Neural cell (in vitro differentiated cells): ENCODE measurements at regions not wholly inside any gene's neighbourhood (a gene's known extent, or its start where the extent isn't known, plus 50 kb on each side); places are given as distances from the start of the nearest gene placed in this dataset.

Source experiments
- CTCF ChIP-seq: fragments of 450-650 bp; IDR thresholded peaks from 2 replicates; pipeline ENCODE4 v1.5.1; 2014; ENCODE audit warnings: antibody characterized with exemption, mild to moderate bottlenecking, moderate library complexity; ENCODE audit not compliant: poor library complexity, severe bottlenecking
- EP300 ChIP-seq: fragments of 450-650 bp; conservative IDR thresholded peaks from 2 replicates; pipeline ENCODE4 v1.6.1; 2014; ENCODE audit warnings: antibody characterized with exemption, mild to moderate bottlenecking, moderate library complexity; ENCODE audit not compliant: poor library complexity, severe bottlenecking
- EZH2 ChIP-seq: fragments of 200-600, 300-800 bp; shearing (Covaris generic), sonication (generic); IDR thresholded peaks from 2 replicates; pipeline ENCODE4 v1.6.1; 2014; ENCODE audit warnings: antibody characterized with exemption, low read length, borderline replicate concordance, mild to moderate bottlenecking; ENCODE audit not compliant: insufficient read depth, poor library complexity, severe bottlenecking
- MXI1 ChIP-seq: fragments of 450-650 bp; conservative IDR thresholded peaks from 2 replicates; pipeline ENCODE4 v1.6.1; 2014; ENCODE audit warnings: antibody characterized with exemption, mild to moderate bottlenecking; ENCODE audit not compliant: poor library complexity, severe bottlenecking
- POLR2AphosphoS5 ChIP-seq: IDR thresholded peaks from 2 replicates; pipeline ENCODE4 v1.6.1; 2012
- RAD21 ChIP-seq: fragments of 450-650 bp; conservative IDR thresholded peaks from 2 replicates; pipeline ENCODE4 v1.6.1; 2014; ENCODE audit warnings: antibody characterized with exemption, mild to moderate bottlenecking, moderate library complexity
- REST ChIP-seq: IDR thresholded peaks from 2 replicates; pipeline ENCODE4 v1.6.1; 2012; ENCODE audit warnings: borderline replicate concordance
- SMC3 ChIP-seq: fragments of 450-650 bp; conservative IDR thresholded peaks from 2 replicates; pipeline ENCODE4 v1.6.1; 2014; ENCODE audit warnings: antibody characterized with exemption, mild to moderate bottlenecking, moderate library complexity; ENCODE audit not compliant: poor library complexity
- TAF1 ChIP-seq: IDR thresholded peaks from 2 replicates; pipeline ENCODE4 v1.6.1; 2012; ENCODE audit warnings: low read depth

- TF ChIP-seq POLR2AphosphoS5 (peak; percentile 70), EP300 (peak; percentile 92), CTCF (no peak), SMC3 (peak; percentile 26), TAF1 (no peak), MXI1 (no peak), RAD21 (no peak), EZH2 (no peak), REST (peak; percentile 58)
These were observed 531.9 kb downstream of the CCDC85A start for GRCh38 chr2:56715683-56716082.
